Fibroblast of mammary gland (primary cell): ENCODE measurements at regions not wholly inside any gene's neighbourhood (a gene's known extent, or its start where the extent isn't known, plus 50 kb on each side); places are given as distances from the start of the nearest gene placed in this dataset.

Experiments used
- DNase-seq: peaks from one replicate; pipeline ENCODE4 v3.0.0-alpha.2; 2010; ENCODE audit warnings: low read depth
- H3K4me3 ChIP-seq: 2 replicates; pipeline ENCODE4 v1.5.1; 2011; ENCODE audit warnings: low read depth, mild to moderate bottlenecking, low read length, moderate library complexity; ENCODE audit not compliant: control insufficient read depth
- CTCF ChIP-seq: conservative IDR thresholded peaks from 2 replicates; pipeline ENCODE4 v1.5.1; 2011; ENCODE audit warnings: low read depth, low read length, inconsistent platforms; ENCODE audit not compliant: control insufficient read depth, insufficient read depth

- TF ChIP-seq CTCF = no peak
- no peak overlapping the region for H3K4me3 ChIP-seq
- DNase-seq = no peak
Measured at GRCh38 chr5:135215617-135216470, 181.8 kb upstream of the PITX1 start.

DNA sequence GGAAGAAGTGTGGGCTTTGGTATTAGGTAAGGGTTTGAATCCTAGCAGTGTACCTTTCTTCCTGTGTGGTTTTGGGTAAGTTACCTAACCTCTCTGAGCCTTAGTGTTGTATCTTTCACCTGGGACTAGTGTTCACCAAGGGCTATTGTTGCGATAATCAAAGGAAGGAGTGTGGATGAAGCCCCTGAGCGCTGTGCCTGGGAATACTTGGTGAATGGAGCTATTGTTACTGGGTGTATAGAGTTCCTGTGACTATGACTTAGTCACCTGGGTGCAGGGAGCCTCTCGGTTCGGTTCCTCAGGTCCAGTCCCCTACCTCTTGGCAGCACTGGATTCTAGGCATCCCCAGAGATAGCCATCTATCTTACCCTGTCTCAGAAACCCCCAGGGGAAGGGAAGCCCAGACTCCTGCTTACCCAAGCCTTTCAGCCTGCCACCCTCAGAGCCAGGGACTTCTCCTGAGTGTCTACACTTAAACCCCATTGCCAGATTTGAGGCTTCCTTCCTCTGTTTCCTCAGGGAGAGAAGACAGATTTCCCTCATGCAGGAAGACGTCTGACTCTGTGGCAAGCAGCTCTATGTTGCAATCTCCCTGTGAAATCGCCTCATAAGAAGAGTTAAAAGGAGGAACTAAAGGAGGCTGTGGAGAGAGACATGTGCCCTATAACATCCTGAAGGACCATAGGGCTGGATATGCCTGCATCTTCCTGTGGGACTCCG is 181.0 kb upstream of the PITX1 start:
- no peak overlapping the region for H3K4me3 ChIP-seq
- DNase-seq = peak; percentile 63
- no peak for TF ChIP-seq CTCF

- DNase-seq = no peak
- no peak overlapping the region for H3K4me3 ChIP-seq
- TF ChIP-seq CTCF = no peak
Measured at GRCh38 chr5:135213466-135214239, 179.6 kb upstream of the PITX1 start.

DNA sequence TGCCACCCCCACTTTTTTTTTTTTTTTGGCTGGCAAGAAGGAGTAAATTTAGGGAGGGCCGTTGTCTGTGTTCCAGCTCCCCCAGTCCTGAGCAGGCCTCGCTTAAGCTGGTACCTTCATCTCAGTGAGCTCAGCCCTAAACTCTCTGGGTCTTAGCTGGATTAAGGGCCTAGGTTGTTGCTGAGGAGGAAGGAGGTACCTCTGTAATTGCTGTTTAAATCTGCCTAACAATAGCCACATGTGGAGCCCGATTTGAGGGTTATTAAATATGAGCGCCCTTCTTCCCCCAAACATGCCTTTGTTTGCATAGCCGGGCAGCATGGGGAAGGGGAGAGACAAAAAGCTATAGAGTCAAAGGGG is 179.0 kb upstream of the PITX1 start:
- DNase-seq = no peak
- no peak for TF ChIP-seq CTCF
- H3K4me3 ChIP-seq = no peak overlapping the region

DNA sequence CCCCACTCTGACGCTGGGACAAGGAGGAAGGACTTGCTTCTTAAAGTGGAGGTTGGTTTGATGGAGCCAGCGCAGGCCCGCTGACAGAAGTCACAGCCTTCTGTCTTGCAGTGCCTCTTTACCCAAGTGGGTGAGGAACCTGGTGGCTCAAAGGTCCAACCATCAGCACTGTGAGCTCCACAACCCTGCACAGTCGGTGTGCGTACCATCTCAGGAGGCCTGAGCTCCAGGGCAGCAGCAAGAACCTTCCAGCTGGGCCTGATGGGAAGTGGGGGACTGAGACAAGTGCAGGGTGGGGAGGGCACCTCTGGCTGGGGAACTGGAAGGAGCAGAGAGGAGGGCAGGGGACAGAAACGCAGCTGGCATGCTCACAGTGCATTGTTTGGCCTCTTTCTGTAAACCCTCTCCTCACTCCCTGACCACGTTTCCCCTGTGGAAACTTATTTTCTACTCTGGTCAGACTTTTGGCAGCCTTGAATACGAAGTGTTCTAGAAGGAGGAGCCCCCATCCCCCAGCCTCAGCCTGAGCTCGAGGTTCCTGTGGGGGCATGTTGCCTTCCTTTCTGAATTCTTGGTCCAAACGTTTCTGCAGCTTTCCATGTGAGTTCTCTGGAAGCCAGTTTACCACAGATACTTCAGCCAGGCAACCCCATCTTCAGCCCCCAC is 178.5 kb upstream of the PITX1 start:
- no peak for DNase-seq
- no peak for TF ChIP-seq CTCF
- no peak overlapping the region for H3K4me3 ChIP-seq

DNA sequence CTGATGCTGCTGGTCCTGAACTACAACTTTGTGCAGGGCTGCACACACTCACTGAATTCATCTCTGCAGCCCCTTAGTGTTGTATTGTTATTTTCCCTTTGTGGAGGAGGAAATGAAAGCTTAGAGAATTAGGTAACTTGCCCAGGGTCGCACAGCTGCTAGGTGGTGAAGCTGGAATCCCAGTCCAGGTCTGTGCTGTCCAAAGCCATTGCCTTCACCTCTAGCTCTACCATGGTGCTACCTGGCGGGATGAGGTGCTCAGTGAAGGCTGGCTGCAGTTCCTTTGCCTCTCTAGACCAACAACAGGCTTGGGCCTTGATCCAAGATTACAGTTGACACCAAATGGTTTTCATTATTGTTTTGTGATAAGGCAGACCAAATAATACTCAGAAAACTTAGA is 177.8 kb upstream of the PITX1 start:
- no peak for DNase-seq
- no peak overlapping the region for H3K4me3 ChIP-seq
- no peak for TF ChIP-seq CTCF
